ENCODE measurements at regions not wholly inside any gene's neighbourhood (a gene's known extent, or its start where the extent isn't known, plus 50 kb on each side); places are given as distances from the start of the nearest gene placed in this dataset.
"Not testable (repeated sequence)": the region's sequence is repeated elsewhere in the genome, so short reads cannot be mapped to it uniquely, and the experiment has no call there.

DNA sequence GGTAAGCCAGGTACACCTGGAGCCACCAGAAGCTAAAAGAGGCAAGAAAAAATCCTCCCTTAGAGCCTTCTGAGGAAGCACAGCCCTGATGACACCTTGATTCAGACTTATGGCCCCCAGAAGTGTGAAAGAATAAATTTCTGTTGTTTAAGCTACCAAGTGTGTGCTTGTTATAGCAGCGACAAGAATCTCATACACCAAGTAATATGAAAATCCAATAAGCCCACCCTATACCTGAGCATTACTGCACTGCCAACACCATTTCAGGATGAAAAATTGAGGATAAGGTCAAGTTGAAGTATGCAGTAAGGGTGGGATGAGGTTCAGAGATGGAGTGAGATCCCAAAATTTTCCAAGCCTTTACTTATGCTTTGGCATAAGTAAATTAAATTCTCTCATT, 163.6 kb upstream of the CCDC196 start:
- Histone ChIP-seq H3K9me3 (ENCODE audit: control insufficient read depth in 4 of 4, insufficient read depth in 3 of 4, low read length in 3 of 4) (peaks cover 0 to 10% (median 5%) of the 10 kb centered on the region in 4 donors), H3K4me3 (no peak overlapping the region), H3K4me1 (ENCODE audit: control insufficient read depth in 5 of 5, insufficient read depth in 5 of 5, low read length in 5 of 5) (no peaks in the 10 kb centered on the region), H3K27ac (ENCODE audit: low read depth in 1 of 2, low read length in 1 of 2) (no peak overlapping the region), H3K36me3 (ENCODE audit: control insufficient read depth in 4 of 4, insufficient read depth in 4 of 4, low read length in 4 of 4) (no peaks in the 10 kb centered on the region), H3K27me3 (ENCODE audit: control insufficient read depth in 3 of 3, insufficient read depth in 3 of 3, low read length in 2 of 3) (no peaks in the 10 kb centered on the region), H3K9ac (ENCODE audit: insufficient read depth in 1 of 2, low read length in 2 of 2) (no peak overlapping the region)
- 95 to 100% methylated on average over 1 of the region's 1 CpG for WGBS, 2 donors
- no peak for DNase-seq
- no peak for ATAC-seq (ENCODE audit: insufficient read depth, low FRiP score)
- TF ChIP-seq, protein P1, sequence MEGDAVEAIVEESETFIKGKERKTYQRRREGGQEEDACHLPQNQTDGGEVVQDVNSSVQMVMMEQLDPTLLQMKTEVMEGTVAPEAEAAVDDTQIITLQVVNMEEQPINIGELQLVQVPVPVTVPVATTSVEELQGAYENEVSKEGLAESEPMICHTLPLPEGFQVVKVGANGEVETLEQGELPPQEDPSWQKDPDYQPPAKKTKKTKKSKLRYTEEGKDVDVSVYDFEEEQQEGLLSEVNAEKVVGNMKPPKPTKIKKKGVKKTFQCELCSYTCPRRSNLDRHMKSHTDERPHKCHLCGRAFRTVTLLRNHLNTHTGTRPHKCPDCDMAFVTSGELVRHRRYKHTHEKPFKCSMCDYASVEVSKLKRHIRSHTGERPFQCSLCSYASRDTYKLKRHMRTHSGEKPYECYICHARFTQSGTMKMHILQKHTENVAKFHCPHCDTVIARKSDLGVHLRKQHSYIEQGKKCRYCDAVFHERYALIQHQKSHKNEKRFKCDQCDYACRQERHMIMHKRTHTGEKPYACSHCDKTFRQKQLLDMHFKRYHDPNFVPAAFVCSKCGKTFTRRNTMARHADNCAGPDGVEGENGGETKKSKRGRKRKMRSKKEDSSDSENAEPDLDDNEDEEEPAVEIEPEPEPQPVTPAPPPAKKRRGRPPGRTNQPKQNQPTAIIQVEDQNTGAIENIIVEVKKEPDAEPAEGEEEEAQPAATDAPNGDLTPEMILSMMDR (IDR thresholded peaks at IDR 0.05; ENCODE audit: control extremely low read depth, extremely low read depth): no peak

DNA sequence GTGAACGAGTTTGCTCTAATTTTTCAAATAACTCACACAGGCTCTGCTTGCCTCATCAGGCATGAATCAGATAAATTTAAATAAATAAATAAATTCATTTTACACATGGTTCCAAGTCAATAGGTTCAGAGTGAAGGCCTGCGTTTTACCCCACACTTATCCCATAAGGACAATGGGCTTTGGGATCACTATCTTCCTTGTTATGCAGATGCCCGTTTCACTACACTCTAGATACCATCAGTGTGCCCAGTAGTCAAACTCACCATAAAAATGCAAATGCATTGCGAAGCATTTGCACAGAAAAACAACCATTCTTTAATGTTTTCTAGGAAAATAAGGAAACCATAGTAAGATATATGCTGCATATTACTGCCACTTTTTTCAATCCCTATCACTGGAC, 155.9 kb upstream of the CCDC196 start:
- H3K36me3 ChIP-seq (ENCODE audit: control insufficient read depth in 4 of 4, insufficient read depth in 4 of 4, low read length in 4 of 4): no peaks in the 10 kb centered on the region
- H3K27ac ChIP-seq (ENCODE audit: low read depth in 1 of 2, low read length in 1 of 2): no peak overlapping the region
- H3K9ac ChIP-seq (ENCODE audit: insufficient read depth in 1 of 2, low read length in 2 of 2): no peak overlapping the region
- H3K9me3 ChIP-seq (ENCODE audit: control insufficient read depth in 4 of 4, insufficient read depth in 3 of 4, low read length in 3 of 4): no peaks in the 10 kb centered on the region
- 89 to 92% methylated on average over 4 of the region's 4 CpGs for WGBS, 2 donors
- no peak for ATAC-seq (ENCODE audit: insufficient read depth, low FRiP score)
- no peaks in the 10 kb centered on the region for H3K4me1 ChIP-seq (ENCODE audit: control insufficient read depth in 5 of 5, insufficient read depth in 5 of 5, low read length in 5 of 5)
- no peak overlapping the region for H3K4me3 ChIP-seq
- TF ChIP-seq, protein P1 (IDR thresholded peaks at IDR 0.05; ENCODE audit: control extremely low read depth, extremely low read depth): no peak
- no peak for DNase-seq
- H3K27me3 ChIP-seq (ENCODE audit: control insufficient read depth in 3 of 3, insufficient read depth in 3 of 3, low read length in 2 of 3): no peaks in the 10 kb centered on the region

DNA sequence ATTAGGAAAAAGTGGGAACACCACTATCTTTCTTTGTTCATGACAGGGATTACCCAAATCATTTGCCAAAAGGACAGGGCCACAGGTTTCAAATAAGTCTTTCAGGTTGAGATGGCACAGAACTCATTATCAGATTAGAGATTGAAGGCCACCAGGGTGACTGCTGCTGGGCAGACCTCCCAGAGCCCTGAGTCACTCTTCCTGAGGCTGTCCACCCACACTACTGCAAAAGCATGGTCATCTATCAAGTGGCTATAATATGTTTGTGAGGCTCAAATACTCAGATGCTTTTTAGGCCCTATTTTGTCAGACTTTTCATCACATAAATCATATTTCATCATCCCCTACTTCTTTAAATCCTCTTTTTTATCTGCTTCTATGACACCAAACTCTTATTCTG, 155.3 kb upstream of the CCDC196 start:
- Histone ChIP-seq H3K27ac (ENCODE audit: low read depth in 1 of 2, low read length in 1 of 2) (no peak overlapping the region), H3K9me3 (ENCODE audit: control insufficient read depth in 4 of 4, insufficient read depth in 3 of 4, low read length in 3 of 4) (no peaks in the 10 kb centered on the region), H3K4me1 (ENCODE audit: control insufficient read depth in 5 of 5, insufficient read depth in 5 of 5, low read length in 5 of 5) (no peaks in the 10 kb centered on the region), H3K4me3 (no peak overlapping the region), H3K27me3 (ENCODE audit: control insufficient read depth in 3 of 3, insufficient read depth in 3 of 3, low read length in 2 of 3) (no peaks in the 10 kb centered on the region), H3K9ac (ENCODE audit: insufficient read depth in 1 of 2, low read length in 2 of 2) (no peak overlapping the region), H3K36me3 (ENCODE audit: control insufficient read depth in 4 of 4, insufficient read depth in 4 of 4, low read length in 4 of 4) (no peaks in the 10 kb centered on the region)
- DNase-seq (no peak), ATAC-seq (ENCODE audit: insufficient read depth, low FRiP score) (peak; percentile 47)
- TF ChIP-seq, protein P1 (IDR thresholded peaks at IDR 0.05; ENCODE audit: control extremely low read depth, extremely low read depth): no peak

DNA sequence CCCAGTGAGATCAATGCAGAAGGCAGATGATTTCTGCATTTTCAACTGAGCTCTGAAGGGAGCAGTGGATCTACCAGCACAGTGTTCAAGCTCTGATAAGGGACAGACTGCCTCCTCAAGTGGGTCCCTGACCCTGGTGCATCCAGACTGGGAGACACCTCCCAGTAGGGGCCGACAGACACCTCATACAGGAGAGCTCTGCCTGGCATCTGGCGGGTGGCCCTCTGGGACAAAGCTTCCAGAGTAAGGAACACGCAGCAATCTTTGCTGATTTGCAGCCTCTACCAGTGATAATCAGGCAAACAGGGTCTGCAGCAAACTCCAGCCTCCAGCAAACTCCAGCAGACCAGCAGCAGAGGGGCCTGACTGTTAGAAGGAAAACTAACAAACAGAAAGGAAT, 152.9 kb upstream of the CCDC196 start:
- 78 to 96% methylated on average over 3 of the region's 3 CpGs for WGBS, 2 donors
- not testable (repeated sequence) for H3K9me3 ChIP-seq (ENCODE audit: control insufficient read depth in 4 of 4, insufficient read depth in 3 of 4, low read length in 3 of 4); H3K27me3 ChIP-seq (ENCODE audit: control insufficient read depth in 3 of 3, insufficient read depth in 3 of 3, low read length in 2 of 3); H3K4me3 ChIP-seq; H3K27ac ChIP-seq (ENCODE audit: low read depth in 1 of 2, low read length in 1 of 2); DNase-seq; H3K9ac ChIP-seq (ENCODE audit: insufficient read depth in 1 of 2, low read length in 2 of 2); H3K4me1 ChIP-seq (ENCODE audit: control insufficient read depth in 5 of 5, insufficient read depth in 5 of 5, low read length in 5 of 5); H3K36me3 ChIP-seq (ENCODE audit: control insufficient read depth in 4 of 4, insufficient read depth in 4 of 4, low read length in 4 of 4); ATAC-seq (ENCODE audit: insufficient read depth, low FRiP score)
